GM23248 (cell line): ENCODE measurements at regions not wholly inside any gene's neighbourhood (a gene's known extent, or its start where the extent isn't known, plus 50 kb on each side); places are given as distances from the start of the nearest gene placed in this dataset.

Source experiments
- DNase-seq: peaks from one replicate; pipeline ENCODE4 v3.0.0-alpha.2; 2015
- H2AFZ ChIP-seq: fragments of 200-600 bp; sonication (generic); 2 replicates; pipeline ENCODE4 v1.6.1; 2016; ENCODE audit warnings: antibody characterized with exemption
- H3F3A ChIP-seq: fragments of 200-600 bp; sonication (generic); 2 replicates; pipeline ENCODE4 v1.6.1; 2016; ENCODE audit warnings: mild to moderate bottlenecking, antibody characterized with exemption, mixed run types; ENCODE audit not compliant: insufficient read depth
- H3K27ac ChIP-seq: fragments of 200-600 bp; sonication (generic); 2 replicates; pipeline ENCODE4 v1.5.1; 2016; ENCODE audit warnings: mild to moderate bottlenecking
- H3K27me3 ChIP-seq: fragments of 200-600 bp; sonication (generic); replicated peaks from 2 replicates; pipeline ENCODE4 v1.6.1; 2016; ENCODE audit warnings: mild to moderate bottlenecking; ENCODE audit not compliant: insufficient read depth
- H3K36me3 ChIP-seq: fragments of 200-600 bp; sonication (generic); 2 replicates; pipeline ENCODE4 v1.6.1; 2016; ENCODE audit warnings: low read depth, mild to moderate bottlenecking
- H3K4me1 ChIP-seq: fragments of 200-600 bp; sonication (generic); 2 replicates; pipeline ENCODE4 v1.6.1; 2016; ENCODE audit warnings: mild to moderate bottlenecking; ENCODE audit not compliant: insufficient read depth
- H3K4me2 ChIP-seq: fragments of 200-600 bp; sonication (generic); one replicate; pipeline ENCODE4 v1.6.1; 2016; ENCODE audit warnings: mild to moderate bottlenecking; ENCODE audit not compliant: unreplicated experiment
- H3K4me3 ChIP-seq: fragments of 200-600 bp; sonication (generic); 2 replicates; pipeline ENCODE4 v1.5.1; 2016; ENCODE audit warnings: mild to moderate bottlenecking
- H3K79me2 ChIP-seq: fragments of 200-600 bp; sonication (generic); 2 replicates; pipeline ENCODE4 v1.6.1; 2016; ENCODE audit warnings: mild to moderate bottlenecking; ENCODE audit not compliant: insufficient read depth
- H3K9ac ChIP-seq: fragments of 200-600 bp; sonication (generic); 2 replicates; pipeline ENCODE4 v1.6.1; 2016; ENCODE audit warnings: mild to moderate bottlenecking
- H3K9me2 ChIP-seq: fragments of 200-600 bp; sonication (generic); 2 replicates; pipeline ENCODE4 v1.6.1; 2016; ENCODE audit warnings: mixed run types, mild to moderate bottlenecking, moderate library complexity; ENCODE audit not compliant: insufficient read depth
- H3K9me3 ChIP-seq: fragments of 200-600 bp; sonication (generic); one replicate; pipeline ENCODE4 v1.6.1; 2017; ENCODE audit warnings: low read depth
- H4K20me1 ChIP-seq: fragments of 200-600 bp; sonication (generic); 2 replicates; pipeline ENCODE4 v1.6.0; 2016; ENCODE audit not compliant: insufficient read depth
- EZH2 ChIP-seq: fragments of 200-600 bp; sonication (generic); IDR thresholded peaks from 2 replicates; pipeline ENCODE4 v1.6.1; 2018; ENCODE audit warnings: antibody characterized with exemption, mild to moderate bottlenecking; ENCODE audit not compliant: insufficient read depth, poor library complexity, severe bottlenecking
- EZH2phosphoT487 ChIP-seq: fragments of 200-600 bp; sonication (generic); IDR thresholded peaks from 2 replicates; pipeline ENCODE4 v1.6.1; 2018; ENCODE audit warnings: antibody characterized with exemption, moderate library complexity, mild to moderate bottlenecking, low read depth; ENCODE audit not compliant: insufficient read depth
- WGBS, 2 experiments: methylation state at CpG; one replicate each; pipeline ENCODE4 v1.1.6; 2015 to 2017; ENCODE audit warnings: low lambda C conversion rate in 2 of 2, low coverage in 1 of 2; ENCODE audit errors: missing lambda C conversion rate in 2 of 2; 5-methylcytosine and 5-hydroxymethylcytosine counted together
- in situ Hi-C: fragments of 300-500 bp; cut with MboI; formaldehyde crosslinking; loops from 2 replicates; pipeline ENCODE4 v1.15.0; 2020

DNA sequence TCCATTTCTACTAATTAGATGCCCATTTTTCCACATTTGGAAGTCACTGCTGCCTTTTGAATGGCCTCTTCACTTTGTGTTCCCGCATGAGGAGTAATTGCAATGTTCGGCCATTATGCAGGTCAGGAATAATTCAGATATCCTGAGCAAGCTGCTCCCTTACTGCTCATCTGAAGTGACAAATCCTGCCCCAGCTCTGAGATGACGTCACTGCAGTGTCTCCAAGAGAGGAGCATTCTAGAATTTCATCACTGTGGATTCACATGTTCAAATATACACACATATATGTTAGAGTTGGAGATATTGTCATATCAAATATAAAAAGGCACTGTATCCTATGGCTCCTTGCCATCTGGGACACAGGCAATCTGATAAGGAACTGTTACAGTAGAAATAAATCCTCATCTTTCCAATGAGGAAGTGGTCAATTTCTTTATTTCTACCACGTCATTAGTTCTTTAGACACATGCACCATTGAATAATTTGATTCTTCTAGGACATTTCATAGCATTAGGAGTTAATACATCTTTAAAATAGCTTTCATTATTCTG is 706.9 kb upstream of the TENM3 start:
- in situ Hi-C loops, result loop anchor here (25.0 kb wide), 1 partner anchor 699 kb away; no protein-coding TSS in a partner anchor

DNA sequence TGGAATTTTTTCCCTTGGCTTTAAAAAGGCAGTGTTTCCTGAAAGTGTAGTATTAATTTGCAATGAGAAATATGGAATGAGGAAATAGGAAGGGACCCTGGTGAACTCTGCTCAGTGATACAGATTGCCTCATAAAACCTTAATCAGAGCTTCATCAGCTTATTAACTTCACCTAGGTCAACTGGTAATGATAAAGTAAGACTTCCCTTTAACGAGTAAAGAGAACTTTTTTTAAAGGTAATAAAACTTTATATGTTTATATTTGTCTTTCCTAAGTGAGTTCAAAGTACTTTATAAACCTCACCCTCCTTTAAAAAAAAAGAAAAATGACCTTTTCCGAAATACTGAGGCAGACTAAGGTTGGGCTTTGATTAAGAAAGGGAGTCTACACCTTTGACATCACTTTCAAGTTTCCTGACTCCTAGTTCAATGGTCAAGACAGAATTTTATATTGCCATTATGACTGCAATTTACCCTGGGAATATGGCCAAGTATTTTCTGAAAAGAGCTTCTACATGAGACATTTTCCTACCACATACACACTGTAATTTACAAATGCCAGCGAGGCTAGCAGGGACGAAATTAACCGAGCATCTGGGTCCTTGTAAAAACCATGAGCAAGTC is 706.3 kb upstream of the TENM3 start:
- Histone ChIP-seq H3K4me3 (no peak overlapping the region), H3K4me1 (no peaks in the 10 kb centered on the region), H3K9me3 (no peaks in the 10 kb centered on the region), H3K9ac (no peak overlapping the region), H3K27me3 (no peaks in the 10 kb centered on the region), H2AFZ (no peak overlapping the region), H3F3A (no peaks in the 10 kb centered on the region), H3K36me3 (no peaks in the 10 kb centered on the region), H3K4me2 (no peak overlapping the region), H4K20me1 (no peaks in the 10 kb centered on the region), H3K79me2 (no peaks in the 10 kb centered on the region), H3K27ac (no peak overlapping the region), H3K9me2 (no peaks in the 10 kb centered on the region)
- TF ChIP-seq EZH2phosphoT487 (no peak), EZH2 (no peak)
- no peak for DNase-seq
- 19 to 20% methylated on average over 5 of the region's 5 CpGs for WGBS, 2 experiments
- in situ Hi-C loops, result loop anchor here (25.0 kb wide), 1 partner anchor 700 kb away; no protein-coding TSS in a partner anchor

More for the DNA sequence above, 706.9 kb upstream of the TENM3 start:
- TF ChIP-seq EZH2phosphoT487, result no peak
- TF ChIP-seq EZH2, result no peak
- no peak overlapping the region for H3K4me3 ChIP-seq
- H3K4me1 ChIP-seq, result no peaks in the 10 kb centered on the region
- no peaks in the 10 kb centered on the region for H3K9me2 ChIP-seq
- H4K20me1 ChIP-seq, result no peaks in the 10 kb centered on the region
- WGBS, 2 experiments, result 27 to 30% methylated on average over 4 of the region's 4 CpGs
- no peak overlapping the region for H3K9ac ChIP-seq
- DNase-seq, result no peak
- H3K4me2 ChIP-seq, result no peak overlapping the region
- no peaks in the 10 kb centered on the region for H3F3A ChIP-seq
- no peaks in the 10 kb centered on the region for H3K36me3 ChIP-seq
- H3K9me3 ChIP-seq, result no peaks in the 10 kb centered on the region
- H2AFZ ChIP-seq, result no peak overlapping the region
- no peak overlapping the region for H3K27ac ChIP-seq
- H3K79me2 ChIP-seq, result no peaks in the 10 kb centered on the region
- H3K27me3 ChIP-seq, result no peaks in the 10 kb centered on the region

DNA sequence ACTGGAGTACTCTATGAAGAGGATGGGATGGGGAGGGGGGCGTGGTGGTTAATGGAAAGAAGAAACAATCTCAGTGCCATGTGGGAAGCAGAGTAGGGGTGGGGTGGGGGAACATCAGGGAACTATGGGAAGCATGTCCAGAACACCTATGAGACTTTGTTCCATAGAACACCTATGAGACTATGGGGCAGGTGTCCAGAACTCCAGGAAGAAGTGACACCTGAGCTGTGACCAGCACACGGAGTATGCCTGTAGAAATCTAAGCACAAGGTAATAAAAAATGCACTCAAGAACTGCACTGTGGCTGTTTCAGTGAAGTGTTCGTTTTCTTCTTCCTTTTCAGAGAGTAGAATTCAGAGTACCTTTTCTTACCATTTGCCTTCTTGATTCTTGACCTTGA is 704.8 kb upstream of the TENM3 start:
- no peak overlapping the region for H3K27ac ChIP-seq
- in situ Hi-C loops, result loop anchor here (25.0 kb wide), 1 partner anchor 701 kb away; no protein-coding TSS in a partner anchor
- H3K27me3 ChIP-seq, result no peaks in the 10 kb centered on the region
- no peaks in the 10 kb centered on the region for H3K79me2 ChIP-seq
- no peaks in the 10 kb centered on the region for H3F3A ChIP-seq
- no peak overlapping the region for H3K4me3 ChIP-seq
- DNase-seq, result no peak
- H3K36me3 ChIP-seq, result no peaks in the 10 kb centered on the region
- no peaks in the 10 kb centered on the region for H3K4me1 ChIP-seq
- no peaks in the 10 kb centered on the region for H4K20me1 ChIP-seq
- no peak overlapping the region for H3K4me2 ChIP-seq
- H3K9ac ChIP-seq, result no peak overlapping the region
- H3K9me3 ChIP-seq, result no peaks in the 10 kb centered on the region
- no peaks in the 10 kb centered on the region for H3K9me2 ChIP-seq
- no peak for TF ChIP-seq EZH2phosphoT487
- no peak for TF ChIP-seq EZH2
- 6 to 7% methylated on average over 3 of the region's 3 CpGs for WGBS, 2 experiments
- H2AFZ ChIP-seq, result no peak overlapping the region

DNA sequence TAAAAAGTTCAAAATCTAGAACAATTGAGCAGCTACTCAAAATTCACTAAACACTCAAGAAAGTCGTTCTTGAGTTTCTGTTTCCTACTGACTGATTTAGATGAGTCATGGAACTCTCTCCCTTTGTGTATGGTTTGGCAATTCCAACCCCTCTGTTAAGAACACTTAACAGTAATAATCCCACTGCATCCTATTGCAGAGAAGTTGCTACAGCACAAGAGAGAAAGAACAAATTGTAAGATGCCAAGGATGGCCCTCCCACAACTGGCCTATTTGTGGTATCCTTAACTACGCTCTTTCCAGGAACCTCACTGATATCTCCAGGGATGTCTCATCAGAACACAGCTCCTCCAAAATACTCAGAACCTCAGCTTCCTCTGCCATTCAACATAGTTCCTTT is 701.8 kb upstream of the TENM3 start:
- Histone ChIP-seq H3K36me3 (no peaks in the 10 kb centered on the region), H3K9me2 (no peaks in the 10 kb centered on the region), H3K79me2 (no peaks in the 10 kb centered on the region), H3K27ac (no peak overlapping the region), H3K9ac (no peak overlapping the region), H3K9me3 (no peaks in the 10 kb centered on the region), H4K20me1 (no peaks in the 10 kb centered on the region), H3K4me2 (no peak overlapping the region), H3K27me3 (no peaks in the 10 kb centered on the region), H3K4me1 (no peaks in the 10 kb centered on the region), H3F3A (no peaks in the 10 kb centered on the region), H3K4me3 (no peak overlapping the region), H2AFZ (no peak overlapping the region)
- in situ Hi-C loops, result loop anchor here (25.0 kb wide), 1 partner anchor 704 kb away; no protein-coding TSS in a partner anchor
- TF ChIP-seq EZH2phosphoT487, result no peak
- TF ChIP-seq EZH2, result no peak
- no peak for DNase-seq
- WGBS, 2 experiments, result 35 to 42% methylated on average over 2 of the region's 2 CpGs
